GM10266 (cell line): ENCODE measurements at regions not wholly inside any gene's neighbourhood (a gene's known extent, or its start where the extent isn't known, plus 50 kb on each side); places are given as distances from the start of the nearest gene placed in this dataset.

Experiments
- DNase-seq: peaks from one replicate; pipeline ENCODE4 v3.0.0; 2012; ENCODE audit errors: extremely low spot score
- TF ChIP-seq, protein P1 (sequence below): IDR thresholded peaks from 2 replicates; pipeline ENCODE4 v1.5.1; 2012; ENCODE audit warnings: mild to moderate bottlenecking, low read depth; ENCODE audit not compliant: control insufficient read depth, insufficient read depth; ENCODE audit errors: missing control alignments

DNA sequence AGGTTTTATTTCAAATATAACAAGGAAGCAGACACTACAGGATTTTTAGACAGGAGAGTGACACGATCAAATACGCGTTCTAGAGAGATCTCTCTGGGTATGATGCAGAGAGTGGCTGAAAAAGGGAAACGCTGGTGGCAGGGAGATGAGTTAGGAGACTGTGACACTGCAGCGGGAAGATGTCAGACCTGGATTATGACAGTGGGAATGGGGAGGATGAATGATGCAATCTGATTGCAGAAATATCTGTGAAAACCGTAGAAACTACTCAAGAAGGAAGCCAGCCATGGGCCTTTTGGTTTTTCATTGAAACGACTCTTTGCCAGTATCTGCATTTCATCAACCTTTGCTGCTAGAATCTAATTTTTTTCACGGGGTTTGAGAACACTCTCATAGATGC is 157.9 kb downstream of the FAM43A start:
- TF ChIP-seq, protein P1, sequence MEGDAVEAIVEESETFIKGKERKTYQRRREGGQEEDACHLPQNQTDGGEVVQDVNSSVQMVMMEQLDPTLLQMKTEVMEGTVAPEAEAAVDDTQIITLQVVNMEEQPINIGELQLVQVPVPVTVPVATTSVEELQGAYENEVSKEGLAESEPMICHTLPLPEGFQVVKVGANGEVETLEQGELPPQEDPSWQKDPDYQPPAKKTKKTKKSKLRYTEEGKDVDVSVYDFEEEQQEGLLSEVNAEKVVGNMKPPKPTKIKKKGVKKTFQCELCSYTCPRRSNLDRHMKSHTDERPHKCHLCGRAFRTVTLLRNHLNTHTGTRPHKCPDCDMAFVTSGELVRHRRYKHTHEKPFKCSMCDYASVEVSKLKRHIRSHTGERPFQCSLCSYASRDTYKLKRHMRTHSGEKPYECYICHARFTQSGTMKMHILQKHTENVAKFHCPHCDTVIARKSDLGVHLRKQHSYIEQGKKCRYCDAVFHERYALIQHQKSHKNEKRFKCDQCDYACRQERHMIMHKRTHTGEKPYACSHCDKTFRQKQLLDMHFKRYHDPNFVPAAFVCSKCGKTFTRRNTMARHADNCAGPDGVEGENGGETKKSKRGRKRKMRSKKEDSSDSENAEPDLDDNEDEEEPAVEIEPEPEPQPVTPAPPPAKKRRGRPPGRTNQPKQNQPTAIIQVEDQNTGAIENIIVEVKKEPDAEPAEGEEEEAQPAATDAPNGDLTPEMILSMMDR, result no peak
- DNase-seq, result no peak

DNA sequence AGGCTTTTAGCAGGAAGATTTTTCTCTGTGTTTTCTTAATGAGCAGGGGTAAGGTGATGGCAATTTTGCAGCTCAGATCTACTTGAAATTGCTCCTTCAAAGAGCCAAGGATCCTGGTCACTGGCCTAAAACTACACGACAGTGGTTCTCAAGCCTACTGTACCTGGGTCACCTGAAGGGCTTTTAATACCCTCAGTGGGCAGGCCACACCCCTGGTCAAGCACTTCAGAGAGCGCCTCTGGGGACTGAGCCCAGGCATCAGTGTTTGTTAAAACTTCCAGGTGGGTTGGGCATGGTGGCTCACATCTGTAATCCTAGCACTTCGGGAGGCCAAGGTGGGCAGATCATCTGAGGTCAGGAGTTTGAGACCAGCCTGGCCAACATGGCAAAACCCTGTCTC is 158.4 kb downstream of the FAM43A start:
- TF ChIP-seq, protein P1, result no peak
- DNase-seq, result no peak

- DNase-seq, result no peak
- TF ChIP-seq, protein P1, result no peak
Observed at GRCh38 chr3:194849166-194849875, 163.6 kb downstream of the FAM43A start.

- no peak for DNase-seq
- TF ChIP-seq, protein P1, result no peak
Observed at GRCh38 chr3:194851254-194851653, 165.6 kb downstream of the FAM43A start.

GRCh38 chr3:194851941-194852340 is 166.3 kb downstream of the FAM43A start:
- DNase-seq, result no peak
- TF ChIP-seq, protein P1, result no peak

DNA sequence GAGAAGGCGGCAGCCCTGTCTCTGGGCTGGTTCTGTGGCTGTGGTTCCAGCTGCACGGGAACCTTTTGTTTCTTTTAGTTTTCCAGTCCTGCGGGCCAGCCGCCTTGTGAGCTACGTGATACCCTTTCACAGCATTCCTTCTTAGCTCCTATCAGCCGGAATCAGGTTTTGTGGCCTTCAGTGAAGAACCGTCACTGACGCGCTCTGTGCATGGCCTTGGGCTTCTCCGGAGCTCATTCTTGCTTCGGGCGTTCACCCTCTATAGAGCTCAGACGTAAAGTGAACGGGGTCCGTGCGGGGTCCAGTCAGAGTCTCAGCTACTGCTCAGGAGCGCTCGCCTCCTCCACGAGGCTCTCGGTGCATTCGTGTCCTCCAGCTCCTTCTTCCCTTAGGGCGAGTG is 166.7 kb downstream of the FAM43A start:
- TF ChIP-seq, protein P1, result no peak

GRCh38 chr3:194852831-194853508 is 167.3 kb downstream of the FAM43A start:
- TF ChIP-seq, protein P1, result no peak
- DNase-seq, result no peak

More for the DNA sequence above, 166.7 kb downstream of the FAM43A start:
- no peak for DNase-seq
